GM19397 (cell line): ENCODE measurements at regions not wholly inside any gene's neighbourhood (a gene's known extent, or its start where the extent isn't known, plus 50 kb on each side); places are given as distances from the start of the nearest gene placed in this dataset.

ENCODE experiments used
- ATAC-seq: cut with Tn5 transposase; IDR thresholded peaks from one replicate; pipeline ENCODE4 v1.9.1; 2021; ENCODE audit warnings: mild to moderate bottlenecking, moderate library complexity; ENCODE audit not compliant: unreplicated experiment

GRCh38 chr19:30209617-30210600, 162.3 kb upstream of the ZNF536 start:
- ATAC-seq: no peak

GRCh38 chr19:30212574-30212973, 159.6 kb upstream of the ZNF536 start:
- no peak for ATAC-seq

- ATAC-seq: no peak
Measured at GRCh38 chr19:30214651-30215051, 157.5 kb upstream of the ZNF536 start.

DNA sequence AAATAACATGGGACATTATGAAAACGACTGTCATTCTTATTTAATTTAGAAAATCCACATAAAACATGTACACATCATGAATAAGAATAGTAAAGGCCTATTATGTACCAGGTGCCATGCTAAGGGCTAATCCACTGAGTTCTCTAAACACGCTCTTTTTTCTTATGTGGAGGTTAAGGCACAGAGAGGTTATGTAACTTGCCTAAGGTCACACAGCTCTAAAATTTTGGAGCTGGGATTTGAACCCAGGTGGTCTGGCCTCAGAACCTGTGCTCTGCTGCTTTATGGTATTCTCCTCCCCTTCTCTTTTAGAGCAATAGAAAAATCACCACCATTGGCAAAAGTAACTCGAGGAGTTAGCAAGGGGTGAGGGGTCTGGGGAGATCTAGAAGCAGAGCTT, 156.9 kb upstream of the ZNF536 start:
- no peak for ATAC-seq

DNA sequence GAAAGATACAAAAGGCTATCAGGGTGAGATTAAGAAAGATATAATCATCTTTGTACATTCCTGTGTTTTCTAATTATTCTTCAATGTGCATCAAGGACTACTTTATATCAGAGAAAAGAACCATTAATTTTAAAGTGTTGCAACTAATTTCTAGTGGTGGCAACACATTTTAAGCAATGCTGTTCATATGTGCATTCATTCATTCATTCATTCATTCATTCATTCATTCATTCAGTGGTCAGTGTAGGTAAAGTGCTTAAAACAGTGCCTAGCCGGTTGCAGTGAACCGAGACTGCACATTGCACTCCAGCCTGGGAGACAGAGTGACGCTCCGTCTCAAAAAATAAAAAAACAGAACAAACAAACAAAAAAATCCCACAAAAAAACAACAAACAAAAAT, 155.7 kb upstream of the ZNF536 start:
- no peak for ATAC-seq

DNA sequence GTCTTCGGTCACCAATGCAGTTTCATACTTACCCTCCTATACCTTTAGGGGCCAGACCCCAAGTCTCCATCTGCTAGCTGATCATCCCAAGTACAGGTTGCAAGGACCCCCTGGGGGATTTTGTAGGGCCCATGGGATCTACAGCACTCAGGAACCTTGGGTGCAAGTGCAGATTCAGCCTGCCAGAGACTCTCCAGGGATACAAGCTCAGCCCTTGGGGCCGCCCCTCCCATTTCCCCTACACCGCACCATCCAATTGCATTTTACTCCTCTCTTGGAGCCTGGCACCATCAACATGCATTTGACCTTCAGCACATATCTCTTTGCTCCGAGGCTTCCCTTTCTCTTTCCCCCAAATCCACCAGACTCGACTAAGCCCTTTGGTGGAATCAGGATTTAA, 154.7 kb upstream of the ZNF536 start:
- no peak for ATAC-seq

DNA sequence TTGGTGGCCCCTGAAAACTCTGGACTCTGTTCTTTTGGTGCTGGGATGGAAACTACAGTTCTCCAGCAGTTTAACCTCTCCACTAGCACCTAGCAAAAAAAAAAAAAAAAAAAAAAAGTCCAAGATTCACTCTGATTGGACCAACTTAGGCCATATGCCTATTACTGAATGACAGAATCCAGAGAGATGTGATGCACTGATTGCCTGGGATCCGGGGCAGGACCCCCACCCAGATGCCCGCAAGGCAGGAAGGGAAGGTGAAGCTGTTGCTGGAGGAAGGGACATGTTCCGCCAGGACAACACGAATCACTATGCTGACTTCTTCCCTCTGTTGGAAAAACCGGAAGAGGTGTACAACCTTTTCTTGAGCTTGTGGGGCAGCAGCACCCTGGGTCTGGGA, 152.5 kb upstream of the ZNF536 start:
- no peak for ATAC-seq

DNA sequence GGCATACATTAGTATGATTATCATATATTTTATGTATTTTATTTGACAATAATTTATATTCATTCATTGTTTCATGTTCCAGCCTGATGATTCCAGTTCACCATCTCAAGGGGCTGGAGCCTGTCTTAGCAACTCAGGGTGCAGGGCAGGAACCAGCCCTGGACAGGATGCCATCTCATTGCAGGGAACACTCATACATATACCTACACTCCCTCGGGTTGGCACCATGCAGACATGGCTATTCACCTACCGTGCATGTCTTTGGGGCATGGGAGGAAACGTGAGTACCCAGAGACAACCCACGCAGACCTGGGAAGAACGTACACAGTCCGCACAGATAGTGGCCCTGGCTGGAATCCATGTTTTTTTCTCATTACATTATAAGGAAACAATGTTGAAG, 151.0 kb upstream of the ZNF536 start:
- no peak for ATAC-seq

- ATAC-seq: no peak
Measured at GRCh38 chr19:30222428-30222873, 149.7 kb upstream of the ZNF536 start.

DNA sequence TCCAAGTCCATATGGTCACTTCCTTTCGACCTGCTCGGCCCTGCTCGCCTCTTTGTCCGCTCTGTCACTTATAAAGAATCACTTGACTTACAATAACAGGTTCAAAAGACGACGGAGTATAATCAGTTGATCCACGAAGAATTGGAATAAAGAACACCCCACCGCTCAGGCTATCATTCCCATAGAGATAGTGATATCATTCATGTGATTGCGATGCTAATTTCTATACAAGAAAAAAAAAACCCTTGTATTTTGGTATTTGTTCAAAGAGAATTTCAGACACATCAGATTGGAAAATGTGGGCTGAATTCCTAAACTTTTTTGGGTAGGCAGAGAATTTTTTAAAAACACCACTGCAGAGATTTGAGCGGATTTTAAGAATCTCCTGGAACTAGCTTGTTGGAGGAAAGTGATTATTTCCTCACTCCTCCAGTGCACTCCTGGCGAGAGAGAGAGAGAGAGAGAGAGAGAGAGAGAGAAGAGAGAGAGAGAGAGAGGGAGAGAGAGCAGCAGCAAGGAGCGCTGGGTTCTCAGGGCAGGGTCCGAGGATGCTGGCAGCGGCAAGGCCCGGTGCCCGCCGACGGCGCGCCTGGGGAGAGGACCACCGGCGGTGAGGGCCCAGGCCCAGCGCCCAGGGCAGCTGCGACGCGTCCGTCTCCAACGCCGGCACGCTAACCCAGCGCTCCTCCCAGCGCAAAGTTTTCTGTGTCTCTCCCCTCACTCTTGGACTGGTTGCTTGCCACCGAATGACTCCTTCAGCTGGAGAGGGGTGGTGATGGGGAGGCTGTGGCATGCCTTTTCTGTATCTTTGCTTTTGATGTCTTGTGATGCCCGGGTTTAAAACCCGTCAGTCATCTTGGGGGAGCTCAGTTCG, 149.0 kb upstream of the ZNF536 start:
- no peak for ATAC-seq

GRCh38 chr19:30223866-30224688, 148.1 kb upstream of the ZNF536 start:
- ATAC-seq: no peak

- no peak for ATAC-seq
Measured at GRCh38 chr19:30224689-30225606, 147.2 kb upstream of the ZNF536 start.

- no peak for ATAC-seq
Measured at GRCh38 chr19:30225676-30226463, 146.3 kb upstream of the ZNF536 start.

- no peak for ATAC-seq
Measured at GRCh38 chr19:30226464-30227011, 145.6 kb upstream of the ZNF536 start.

GRCh38 chr19:30227012-30227621, 145.1 kb upstream of the ZNF536 start:
- peak; percentile 10 for ATAC-seq

GRCh38 chr19:30227661-30228112, 144.5 kb upstream of the ZNF536 start:
- peak; percentile 81 for ATAC-seq

DNA sequence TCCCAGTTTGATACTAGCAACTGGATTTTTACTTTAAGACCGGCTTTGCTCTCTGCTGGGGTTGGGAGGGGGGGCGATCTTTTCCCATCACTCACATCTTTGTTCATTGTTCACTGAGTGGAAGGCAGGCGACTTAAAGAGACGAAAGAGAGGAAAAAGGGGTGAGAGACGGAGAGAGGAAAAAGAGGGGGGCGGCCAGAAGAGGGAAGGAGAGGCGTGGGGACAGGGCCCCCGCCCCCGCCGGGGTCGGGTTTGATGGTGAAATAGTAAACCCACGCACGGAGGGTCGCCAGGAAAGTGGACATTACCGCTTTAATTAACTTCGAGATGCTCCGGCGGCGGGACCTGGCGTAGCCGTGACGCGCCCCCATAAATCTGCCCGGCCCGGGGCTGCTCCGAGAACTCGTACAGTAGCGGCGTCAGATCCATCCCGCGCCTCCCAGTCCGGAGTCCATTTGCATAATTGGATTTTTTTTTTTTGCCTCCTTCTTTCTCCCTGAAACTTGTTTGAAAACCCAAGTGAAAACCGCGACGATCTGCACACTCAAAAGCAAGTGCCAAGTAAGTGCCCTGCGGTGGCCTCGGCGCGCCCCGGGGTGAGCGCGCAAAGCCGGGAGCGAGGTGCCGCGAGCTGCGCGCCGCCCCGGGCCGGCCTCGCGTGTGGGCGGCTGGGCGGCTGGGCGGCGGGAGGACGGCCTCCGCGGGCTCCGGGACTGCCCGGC, 143.9 kb upstream of the ZNF536 start:
- ATAC-seq: no peak
